ENCODE measurements at regions not wholly inside any gene's neighbourhood (a gene's known extent, or its start where the extent isn't known, plus 50 kb on each side); places are given as distances from the start of the nearest gene placed in this dataset.

DNA sequence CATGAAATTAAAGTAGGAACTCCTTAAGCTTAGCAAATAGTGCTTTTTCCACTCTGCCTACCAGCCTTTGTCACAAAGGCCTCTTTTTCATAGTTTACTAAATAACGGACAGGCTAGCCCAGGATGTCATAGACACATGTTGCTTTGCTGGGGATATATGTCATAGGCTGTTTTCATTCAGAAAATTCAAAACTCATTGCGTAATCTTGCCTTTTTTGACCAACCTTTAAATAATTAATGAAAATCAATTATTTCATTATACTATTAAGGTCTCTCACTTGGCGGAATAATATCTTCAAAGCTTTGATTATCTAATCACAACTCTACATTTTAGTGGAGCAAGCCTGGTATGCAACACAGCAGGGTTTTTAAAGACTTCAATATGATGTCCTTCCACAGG lies 1245.7 kb upstream of the LRRTM1 start:
- TF ChIP-seq, protein P1, sequence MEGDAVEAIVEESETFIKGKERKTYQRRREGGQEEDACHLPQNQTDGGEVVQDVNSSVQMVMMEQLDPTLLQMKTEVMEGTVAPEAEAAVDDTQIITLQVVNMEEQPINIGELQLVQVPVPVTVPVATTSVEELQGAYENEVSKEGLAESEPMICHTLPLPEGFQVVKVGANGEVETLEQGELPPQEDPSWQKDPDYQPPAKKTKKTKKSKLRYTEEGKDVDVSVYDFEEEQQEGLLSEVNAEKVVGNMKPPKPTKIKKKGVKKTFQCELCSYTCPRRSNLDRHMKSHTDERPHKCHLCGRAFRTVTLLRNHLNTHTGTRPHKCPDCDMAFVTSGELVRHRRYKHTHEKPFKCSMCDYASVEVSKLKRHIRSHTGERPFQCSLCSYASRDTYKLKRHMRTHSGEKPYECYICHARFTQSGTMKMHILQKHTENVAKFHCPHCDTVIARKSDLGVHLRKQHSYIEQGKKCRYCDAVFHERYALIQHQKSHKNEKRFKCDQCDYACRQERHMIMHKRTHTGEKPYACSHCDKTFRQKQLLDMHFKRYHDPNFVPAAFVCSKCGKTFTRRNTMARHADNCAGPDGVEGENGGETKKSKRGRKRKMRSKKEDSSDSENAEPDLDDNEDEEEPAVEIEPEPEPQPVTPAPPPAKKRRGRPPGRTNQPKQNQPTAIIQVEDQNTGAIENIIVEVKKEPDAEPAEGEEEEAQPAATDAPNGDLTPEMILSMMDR (conservative IDR thresholded peaks at IDR 0.05; ENCODE audit: low read length): no peak
- TF ChIP-seq EZH2phosphoT487 (IDR thresholded peaks at IDR 0.05; ENCODE audit: borderline replicate concordance): no peak

All from Loucy (cell line).